Middle frontal gyrus (tissue), 1 donor: ENCODE measurements at regions not wholly inside any gene's neighbourhood (a gene's known extent, or its start where the extent isn't known, plus 50 kb on each side); places are given as distances from the start of the nearest gene placed in this dataset.
"Not testable (repeated sequence)": the region's sequence is repeated elsewhere in the genome, so short reads cannot be mapped to it uniquely, and the experiment has no call there.

Experiments used
- DNase-seq: peaks from one replicate; pipeline ENCODE4 v3.0.0-alpha.2; 2015; ENCODE audit warnings: low spot score; ENCODE audit errors: extremely low spot score

DNA sequence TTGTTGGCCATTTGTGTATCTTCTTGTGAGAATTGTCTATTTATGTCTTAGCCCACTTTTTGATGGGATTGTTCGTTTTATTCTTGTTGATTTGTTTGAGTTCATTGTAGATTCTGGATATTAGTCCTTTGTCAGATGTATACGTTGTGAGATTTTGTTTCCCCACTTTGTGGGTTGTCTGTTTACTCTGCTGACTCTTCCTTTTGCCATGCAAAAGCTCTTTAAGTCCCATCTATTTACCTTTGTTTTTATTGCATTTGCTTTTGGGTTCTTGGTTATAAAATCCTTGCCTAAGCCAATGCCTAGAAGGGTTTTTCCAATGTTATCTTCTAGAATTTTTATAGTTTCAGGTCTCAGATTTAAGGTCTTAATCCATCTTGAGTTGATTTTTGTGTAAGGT, 193.1 kb upstream of the STAC start:
- DNase-seq: not testable (repeated sequence)

- no peak for DNase-seq
Observed at GRCh38 chr3:36192901-36193300, 187.4 kb upstream of the STAC start.

- no peak for DNase-seq
Observed at GRCh38 chr3:36193448-36193847, 186.9 kb upstream of the STAC start.

- DNase-seq: no peak
Observed at GRCh38 chr3:36196058-36196457, 184.2 kb upstream of the STAC start.

DNA sequence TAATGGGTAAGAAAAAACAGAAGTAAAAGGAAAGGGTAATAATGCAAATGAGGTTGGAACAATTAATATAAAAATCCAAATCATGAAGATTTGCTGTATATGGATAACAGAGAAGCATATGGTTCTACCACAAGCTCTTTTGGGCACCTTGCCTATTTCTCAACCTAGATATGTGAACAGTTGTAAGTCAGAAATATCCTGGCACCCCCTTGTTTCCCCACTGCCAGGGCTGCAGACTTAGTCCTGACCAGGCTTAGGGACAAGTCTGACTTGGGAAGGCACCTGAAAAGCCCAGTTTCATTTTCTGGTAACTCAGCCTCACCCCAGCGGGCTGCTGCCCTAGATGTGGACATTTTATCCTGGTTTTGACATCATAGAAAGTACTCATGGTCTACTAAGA, 183.2 kb upstream of the STAC start:
- DNase-seq: no peak

DNA sequence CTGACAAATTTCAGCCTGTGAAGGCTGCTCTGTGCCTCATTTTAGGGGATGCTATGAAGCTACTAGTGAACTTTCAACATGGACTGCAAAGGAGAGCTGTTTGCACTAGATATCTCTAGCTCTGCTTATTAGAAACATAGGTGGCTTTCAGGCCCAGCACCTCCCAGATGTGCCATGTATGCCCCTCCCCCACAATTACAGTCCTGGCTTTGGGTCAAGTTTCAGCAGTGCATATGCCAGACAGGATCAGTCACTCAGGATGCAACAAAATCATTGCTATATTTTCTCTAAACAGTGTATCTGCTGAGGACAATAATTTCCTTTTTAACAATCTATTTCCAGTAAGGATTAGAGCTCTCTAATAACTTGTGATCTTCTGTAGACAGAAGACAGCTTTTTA, 178.8 kb upstream of the STAC start:
- no peak for DNase-seq

DNA sequence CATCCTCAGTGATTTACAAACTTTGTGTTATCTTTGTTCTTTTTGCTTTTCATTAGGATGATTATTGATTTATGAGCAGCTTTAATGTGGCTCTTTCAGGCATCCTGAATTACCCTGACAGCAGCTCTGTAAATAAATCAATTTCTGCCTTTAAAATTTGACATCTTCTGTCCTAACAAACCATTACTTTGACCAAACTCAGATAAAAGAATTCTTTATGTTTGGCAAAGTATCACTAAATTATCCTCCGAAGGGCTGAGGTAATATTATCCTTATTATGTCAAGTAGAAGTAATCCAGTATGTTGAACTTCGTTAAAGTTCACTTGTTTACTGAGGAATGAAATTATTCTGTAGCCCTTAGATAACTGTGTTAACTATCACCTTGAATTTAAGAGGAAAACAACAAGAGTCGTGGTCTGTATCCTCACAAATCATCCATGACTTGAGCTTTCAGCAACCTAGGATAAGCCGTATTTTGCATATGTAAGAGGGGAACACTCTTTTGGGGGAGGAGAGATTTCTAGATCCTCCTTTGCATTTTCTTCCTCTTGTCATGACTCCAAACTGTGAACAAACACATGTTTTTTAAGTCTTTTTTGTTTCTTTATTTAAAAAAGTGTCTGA, 173.2 kb upstream of the STAC start:
- DNase-seq: no peak

- DNase-seq: no peak
Observed at GRCh38 chr3:36210840-36211651, 169.3 kb upstream of the STAC start.

DNA sequence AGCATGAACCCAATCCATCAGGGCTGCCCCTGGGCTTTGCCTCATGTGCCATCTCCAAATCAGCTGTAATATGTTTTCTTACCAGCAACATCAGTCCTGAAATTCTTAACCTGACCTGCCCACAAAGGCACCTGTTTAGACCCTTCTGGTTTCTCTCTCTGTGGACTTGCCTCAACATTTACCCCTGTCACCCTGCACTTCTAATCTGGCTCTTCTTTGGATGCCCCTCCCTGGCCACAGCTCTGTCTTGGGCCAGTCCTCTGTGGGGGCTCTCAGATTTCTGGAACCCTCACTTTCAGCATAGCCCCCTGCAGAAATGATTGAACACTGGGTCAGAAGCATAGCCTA, 168.7 kb upstream of the STAC start:
- no peak for DNase-seq

GRCh38 chr3:36212251-36212650, 168.1 kb upstream of the STAC start:
- no peak for DNase-seq

GRCh38 chr3:36214460-36214859, 165.8 kb upstream of the STAC start:
- no peak for DNase-seq

- no peak for DNase-seq
Observed at GRCh38 chr3:36215241-36215640, 165.1 kb upstream of the STAC start.

DNA sequence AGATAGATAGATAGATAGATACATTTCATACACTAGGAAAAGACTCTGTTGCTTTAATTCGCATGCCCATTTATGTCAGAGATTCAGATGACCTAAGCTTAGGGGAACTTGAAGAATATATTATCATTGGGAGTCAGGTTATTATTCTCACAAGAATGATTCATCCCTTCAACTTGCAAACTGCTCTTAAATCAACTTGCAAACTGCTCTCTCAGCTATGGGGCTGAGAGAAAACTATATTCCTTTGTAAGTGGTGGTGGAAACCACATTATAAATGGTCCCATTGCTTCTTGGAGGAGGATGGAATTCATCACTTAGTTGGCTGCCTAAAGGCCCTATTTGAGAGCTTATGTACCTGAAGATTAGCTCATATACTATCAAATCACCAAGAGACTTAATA, 160.9 kb upstream of the STAC start:
- no peak for DNase-seq

DNA sequence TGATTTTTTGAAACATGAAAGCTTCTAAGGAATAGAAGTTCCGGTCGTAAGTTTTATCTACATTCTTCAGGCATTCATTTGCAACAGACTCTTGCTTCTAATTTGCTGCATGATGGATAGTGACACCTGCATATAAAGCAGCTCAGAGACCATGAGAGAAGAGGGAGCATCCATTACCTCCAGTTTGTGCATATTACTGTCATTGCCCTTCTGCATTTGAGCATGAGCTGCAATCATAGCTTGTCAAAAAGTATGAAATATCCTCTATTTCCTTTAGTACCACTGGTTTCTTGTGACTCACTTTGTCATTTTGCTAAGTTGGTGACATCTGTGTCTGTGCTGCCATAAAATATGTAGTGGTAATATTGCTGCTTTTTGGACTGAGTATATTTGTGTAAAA, 160.1 kb upstream of the STAC start:
- DNase-seq: no peak

DNA sequence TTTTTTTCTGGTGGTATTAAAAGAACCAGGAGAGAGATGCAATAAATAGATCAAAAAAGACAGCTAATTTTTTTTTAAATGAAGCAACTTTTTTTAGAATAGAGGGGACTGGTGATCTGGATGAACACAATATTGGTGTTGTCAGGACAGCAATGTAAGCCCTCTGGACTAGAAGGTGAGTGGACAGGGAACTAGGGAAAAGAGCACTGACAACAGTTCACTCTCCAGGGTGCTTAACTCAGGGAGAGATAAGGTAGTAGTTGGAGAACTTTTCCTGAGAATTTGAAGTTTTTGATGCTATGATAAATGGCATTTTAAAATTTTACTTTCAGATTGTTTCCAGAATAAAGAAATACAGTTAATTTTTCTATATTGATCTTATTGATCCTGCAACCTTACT, 158.3 kb upstream of the STAC start:
- no peak for DNase-seq

- no peak for DNase-seq
Observed at GRCh38 chr3:36227980-36228379, 152.3 kb upstream of the STAC start.

- DNase-seq: no peak
Observed at GRCh38 chr3:36229496-36229895, 150.8 kb upstream of the STAC start.

DNA sequence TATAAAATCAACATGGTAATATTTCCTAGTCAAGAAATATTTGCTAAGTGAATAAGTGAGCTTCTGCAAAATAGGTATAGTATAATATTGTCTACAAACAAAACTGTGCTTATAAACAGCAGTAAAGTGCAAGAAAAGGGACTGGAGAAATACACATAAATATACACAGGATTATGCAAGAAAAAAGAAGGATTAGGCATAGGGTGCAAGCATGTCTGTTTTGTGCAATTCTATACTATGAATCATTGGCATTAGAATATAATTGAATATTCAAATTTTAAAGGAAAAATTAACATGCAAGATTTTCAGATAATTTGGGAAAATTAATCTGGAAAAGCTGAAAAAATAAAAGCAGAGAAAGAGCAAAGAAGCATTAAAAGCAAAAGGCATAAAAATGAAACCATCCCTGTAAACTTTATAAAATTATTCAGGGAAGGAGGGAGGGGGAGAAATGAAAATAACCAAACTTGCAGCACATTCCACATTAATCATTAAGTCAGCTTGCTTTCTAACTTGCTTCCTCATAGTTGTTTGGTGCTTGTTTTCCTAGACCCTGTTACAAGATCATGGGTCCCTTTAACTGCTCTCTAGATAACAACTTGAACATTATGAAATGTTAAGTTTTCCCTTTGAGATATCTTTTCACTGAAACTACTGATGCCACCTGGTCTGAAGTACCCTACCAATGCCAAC, 147.4 kb upstream of the STAC start:
- DNase-seq: no peak

GRCh38 chr3:36244728-36245127, 135.6 kb upstream of the STAC start:
- DNase-seq: no peak

- DNase-seq: no peak
Observed at GRCh38 chr3:36248374-36248773, 131.9 kb upstream of the STAC start.

DNA sequence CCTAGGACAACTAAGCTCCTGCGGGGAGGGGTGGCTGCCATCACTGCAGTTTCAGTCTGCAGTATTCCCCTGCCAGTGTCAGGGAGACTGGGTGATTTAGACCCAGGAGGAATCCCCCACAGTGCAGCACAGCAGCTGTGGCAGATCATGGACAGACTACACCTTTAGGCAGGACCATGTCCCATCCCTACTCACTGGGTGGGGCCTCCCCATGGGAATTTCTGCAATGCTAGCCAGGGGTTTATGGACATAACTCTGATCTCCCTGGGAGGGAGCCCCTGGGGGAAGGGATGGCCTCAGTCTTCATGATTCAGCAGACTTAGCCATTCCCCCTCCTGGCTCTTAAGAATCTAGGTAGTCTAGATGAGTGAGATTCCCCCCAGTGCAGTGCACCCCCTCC, 130.1 kb upstream of the STAC start:
- DNase-seq: no peak

- DNase-seq: no peak
Observed at GRCh38 chr3:36257158-36257852, 123.0 kb upstream of the STAC start.
